ENCODE measurements at regions not wholly inside any gene's neighbourhood (a gene's known extent, or its start where the extent isn't known, plus 50 kb on each side); places are given as distances from the start of the nearest gene placed in this dataset.

- Histone ChIP-seq H3K14ac (ENCODE audit: insufficient read length) (no peak overlapping the region), H2BK15ac (ENCODE audit: low read length) (no peak overlapping the region), H3K9ac (replicated peaks in 1 of 4; ENCODE audit: extremely low read depth in 1 of 4, low read depth in 3 of 4, low read length in 3 of 4) (no peak overlapping the region), H4K8ac (ENCODE audit: extremely low read depth, insufficient read depth, low read length) (no peak overlapping the region), H2BK120ac (replicated peaks; ENCODE audit: low read depth, low read length) (no peak overlapping the region), H2AFZ (ENCODE audit: low read length) (no peak overlapping the region), H3K9me3 (ENCODE audit: insufficient read depth in 2 of 2, low read depth in 1 of 2, low read length in 1 of 2) (no peaks in the 10 kb centered on the region), H4K91ac (replicated peaks; ENCODE audit: insufficient read length, low read length) (no peak overlapping the region), H3K36me3 (ENCODE audit: control insufficient read depth in 2 of 4, insufficient read depth in 4 of 4, low read length in 3 of 4) (no peaks in the 10 kb centered on the region), H4K20me1 (replicated peaks in 1 of 2; ENCODE audit: control insufficient read depth in 1 of 2, insufficient read depth in 2 of 2, low read length in 2 of 2) (no peaks in the 10 kb centered on the region), H4K5ac (ENCODE audit: insufficient read length, low read depth, low read length) (no peak overlapping the region), H3K79me1 (ENCODE audit: low read depth, low read length) (no peaks in the 10 kb centered on the region), H3K27ac (ENCODE audit: low read depth, low read length) (no peak overlapping the region), H3K23ac (ENCODE audit: insufficient read length) (no peak overlapping the region), H3K18ac (ENCODE audit: extremely low read depth, low read length) (no peak overlapping the region), H3K4me1 (replicated peaks in 1 of 4; ENCODE audit: control insufficient read depth in 3 of 4, insufficient read depth in 4 of 4, low read length in 3 of 4) (peaks cover 0 to 5% (median 1%) of the 10 kb centered on the region in 4 experiments; a peak in 1 of 7 replicates), H3K4me3 (ENCODE audit: extremely low read depth in 1 of 4, insufficient read depth in 2 of 4, low read depth in 3 of 4, low read length in 4 of 4) (peak overlapping the region in 1 of 4 experiments; percentile 0; a peak in 1 of 8 replicates), H2BK12ac (ENCODE audit: low read depth, low read length) (no peak overlapping the region), H2BK5ac (ENCODE audit: low read depth, low read length) (no peak overlapping the region), H3K23me2 (ENCODE audit: low read depth, low read length) (no peaks in the 10 kb centered on the region), H3K4me2 (ENCODE audit: insufficient read depth in 1 of 2, low read depth in 2 of 2, low read length in 2 of 2) (peak overlapping the region in 1 of 2 experiments; percentile 31; a peak in 1 of 4 replicates), H2BK20ac (ENCODE audit: low read length) (no peak overlapping the region), H3K79me2 (ENCODE audit: control insufficient read depth in 1 of 2, insufficient read depth in 2 of 2, low read length in 2 of 2) (no peaks in the 10 kb centered on the region), H3K27me3 (replicated peaks in 1 of 4; ENCODE audit: control insufficient read depth in 3 of 4, extremely low read depth in 1 of 4, insufficient read depth in 3 of 4, low read length in 3 of 4) (no peaks in the 10 kb centered on the region), H2AK5ac (ENCODE audit: low read depth, low read length) (no peak overlapping the region), H3K4ac (replicated peaks; ENCODE audit: insufficient read length, low read depth, low read length) (no peak overlapping the region), H3K56ac (replicated peaks; ENCODE audit: insufficient read length, low read depth, low read length) (no peak overlapping the region)
- WGBS, 2 experiments (ENCODE audit: extremely low coverage in 1 of 2, insufficient coverage in 1 of 2, insufficient read length in 1 of 2, insufficient replicate concordance in 2 of 2, low coverage in 1 of 2, low lambda C conversion rate in 2 of 2, missing lambda C conversion rate in 1 of 2) = 63% methylated on average over 1 of the region's 1 CpG; no CpG with 5 or more reads in 1 of the 2 experiments
- CTCF ChIA-PET (ENCODE audit: partially characterized antibody) = no interaction called here
- DNase-seq (ENCODE audit: low read depth in 1 of 2, low spot score in 2 of 2) (no peak), FAIRE-seq (no peak)
- POLR2A ChIA-PET (ENCODE audit: partially characterized antibody) = no interaction called here
- no peak for TF ChIP-seq SUZ12 (IDR thresholded peaks at IDR 0.05; ENCODE audit: low read length)
- no peak for TF ChIP-seq GABPA (IDR thresholded peaks at IDR 0.05; ENCODE audit: borderline replicate concordance, insufficient read depth, low read length)
- TF ChIP-seq BACH1 (IDR thresholded peaks at IDR 0.05; ENCODE audit: low read length) = no peak
- no peak for TF ChIP-seq SRF (IDR thresholded peaks at IDR 0.05; ENCODE audit: low read depth, low read length)
- no peak for TF ChIP-seq HDAC6 (IDR thresholded peaks at IDR 0.05; ENCODE audit: low read depth, low read length)
- TF ChIP-seq CTCF (IDR thresholded peaks at IDR 0.05; ENCODE audit: control extremely low read depth in 1 of 3, insufficient read depth in 1 of 3, low read depth in 1 of 3, low read length in 3 of 3) = no peak
- TF ChIP-seq ATF2 (IDR thresholded peaks at IDR 0.05; ENCODE audit: low read length) = no peak
- TF ChIP-seq JUN (IDR thresholded peaks at IDR 0.05; ENCODE audit: low read depth, low read length) = no peak
Measured at GRCh38 chr5:29238115-29238514, 1955.4 kb upstream of the CDH6 start.

Data from H1 (cell line).